DOHH2 (cell line): ENCODE measurements at regions not wholly inside any gene's neighbourhood (a gene's known extent, or its start where the extent isn't known, plus 50 kb on each side); places are given as distances from the start of the nearest gene placed in this dataset.

Experiments used
- EZH2phosphoT487 ChIP-seq: fragments of 200-600 bp; sonication (generic); IDR thresholded peaks from 2 replicates; pipeline ENCODE4 v1.6.1; 2017; ENCODE audit warnings: borderline replicate concordance, mild to moderate bottlenecking, antibody characterized with exemption, low read length, moderate library complexity, mixed read lengths
- TF ChIP-seq, protein P1 (sequence below): fragments of 200-600 bp; sonication (generic); IDR thresholded peaks from one replicate; pipeline ENCODE4 v1.5.1; 2014; ENCODE audit warnings: antibody characterized with exemption, mild to moderate bottlenecking, low read depth, low read length; ENCODE audit not compliant: poor library complexity, severe bottlenecking

DNA sequence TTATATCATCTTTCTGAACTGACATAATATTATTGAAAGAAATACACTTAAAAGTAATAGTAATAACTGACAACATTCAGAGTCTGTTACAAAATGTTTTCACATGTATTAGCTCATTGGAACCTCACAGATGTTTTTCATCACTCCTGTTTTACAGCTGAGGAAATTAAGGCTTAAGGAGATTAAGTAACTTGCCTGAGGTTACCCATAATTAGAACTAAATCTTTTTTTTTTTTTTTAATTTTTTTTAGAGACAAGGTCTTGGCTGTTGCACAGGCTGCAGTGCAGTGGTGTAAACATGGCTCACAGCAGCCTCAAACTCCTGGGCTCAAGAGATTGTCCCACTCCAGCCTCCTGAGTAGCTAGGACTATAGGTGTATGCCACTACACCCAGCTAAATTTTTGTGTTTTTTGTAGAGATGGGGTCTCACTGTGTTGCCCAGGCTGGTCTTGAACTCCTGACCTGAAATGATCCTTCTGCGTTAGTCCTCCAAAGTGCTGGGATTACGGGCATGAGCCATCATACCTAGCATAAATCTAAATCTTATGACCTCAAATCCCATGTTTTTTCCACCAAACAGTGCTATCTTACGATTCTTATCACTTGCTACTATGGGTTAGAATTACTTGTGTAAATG lies 64.7 kb upstream of the MACF1 start:
- TF ChIP-seq, protein P1, sequence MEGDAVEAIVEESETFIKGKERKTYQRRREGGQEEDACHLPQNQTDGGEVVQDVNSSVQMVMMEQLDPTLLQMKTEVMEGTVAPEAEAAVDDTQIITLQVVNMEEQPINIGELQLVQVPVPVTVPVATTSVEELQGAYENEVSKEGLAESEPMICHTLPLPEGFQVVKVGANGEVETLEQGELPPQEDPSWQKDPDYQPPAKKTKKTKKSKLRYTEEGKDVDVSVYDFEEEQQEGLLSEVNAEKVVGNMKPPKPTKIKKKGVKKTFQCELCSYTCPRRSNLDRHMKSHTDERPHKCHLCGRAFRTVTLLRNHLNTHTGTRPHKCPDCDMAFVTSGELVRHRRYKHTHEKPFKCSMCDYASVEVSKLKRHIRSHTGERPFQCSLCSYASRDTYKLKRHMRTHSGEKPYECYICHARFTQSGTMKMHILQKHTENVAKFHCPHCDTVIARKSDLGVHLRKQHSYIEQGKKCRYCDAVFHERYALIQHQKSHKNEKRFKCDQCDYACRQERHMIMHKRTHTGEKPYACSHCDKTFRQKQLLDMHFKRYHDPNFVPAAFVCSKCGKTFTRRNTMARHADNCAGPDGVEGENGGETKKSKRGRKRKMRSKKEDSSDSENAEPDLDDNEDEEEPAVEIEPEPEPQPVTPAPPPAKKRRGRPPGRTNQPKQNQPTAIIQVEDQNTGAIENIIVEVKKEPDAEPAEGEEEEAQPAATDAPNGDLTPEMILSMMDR = no peak
- TF ChIP-seq EZH2phosphoT487 = no peak
